Neural progenitor cell (in vitro differentiated cells): ENCODE measurements at regions not wholly inside any gene's neighbourhood (a gene's known extent, or its start where the extent isn't known, plus 50 kb on each side); places are given as distances from the start of the nearest gene placed in this dataset.

ENCODE experiments used
- DNase-seq: peaks from one replicate; pipeline ENCODE4 v3.0.0-alpha.2; 2016; ENCODE audit warnings: low spot score
- H2AFZ ChIP-seq: fragments of 200-600 bp; sonication (generic); replicated peaks from 2 replicates; pipeline ENCODE4 v1.6.1; 2016; ENCODE audit warnings: antibody characterized with exemption
- H3F3A ChIP-seq: fragments of 200-600 bp; sonication (generic); 2 replicates; pipeline ENCODE4 v1.6.1; 2016; ENCODE audit warnings: antibody characterized with exemption, low read depth
- H3K27ac ChIP-seq: fragments of 200-600 bp; sonication (generic); 2 replicates; pipeline ENCODE4 v1.5.1; 2016; ENCODE audit warnings: mild to moderate bottlenecking
- H3K27me3 ChIP-seq: fragments of 200-600 bp; sonication (generic); 2 replicates; pipeline ENCODE4 v1.6.1; 2016; ENCODE audit warnings: mild to moderate bottlenecking, moderate library complexity
- H3K36me3 ChIP-seq: fragments of 200-600 bp; sonication (generic); 2 replicates; pipeline ENCODE4 v1.5.1; 2016
- H3K4me1 ChIP-seq: fragments of 200-600 bp; sonication (generic); 2 replicates; pipeline ENCODE4 v1.6.1; 2016; ENCODE audit warnings: mixed run types
- H3K4me2 ChIP-seq: fragments of 200-600 bp; sonication (generic); 2 replicates; pipeline ENCODE4 v1.6.1; 2016
- H3K4me3 ChIP-seq: fragments of 200-600 bp; sonication (generic); 2 replicates; pipeline ENCODE4 v1.5.1; 2016
- H3K79me2 ChIP-seq: fragments of 200-600 bp; sonication (generic); 2 replicates; pipeline ENCODE4 v1.6.1; 2016; ENCODE audit warnings: low read depth
- H3K9ac ChIP-seq: fragments of 200-600 bp; sonication (generic); 2 replicates; pipeline ENCODE4 v1.6.1; 2016
- H3K9me3 ChIP-seq: fragments of 200-600 bp; sonication (generic); 2 replicates; pipeline ENCODE4 v1.5.1; 2016; ENCODE audit warnings: low read depth
- H4K20me1 ChIP-seq: fragments of 200-600 bp; sonication (generic); 2 replicates; pipeline ENCODE4 v1.6.1; 2016; ENCODE audit warnings: low read depth
- H3K27ac Mint-ChIP-seq: 3 replicates; pipeline ENCODE4 v1.8.0; 2021; ENCODE audit warnings: mixed read lengths
- H3K27me3 Mint-ChIP-seq: 2 replicates; pipeline ENCODE4 v1.8.0; 2022; ENCODE audit warnings: low read depth, mild to moderate bottlenecking, inconsistent platforms, moderate library complexity, mixed read lengths; ENCODE audit not compliant: insufficient read depth
- H3K36me3 Mint-ChIP-seq: 3 replicates; pipeline ENCODE4 v1.8.0; 2021; ENCODE audit warnings: mixed read lengths
- H3K4me1 Mint-ChIP-seq: 3 replicates; pipeline ENCODE4 v1.8.0; 2021; ENCODE audit warnings: mixed read lengths
- H3K4me3 Mint-ChIP-seq: 3 replicates; pipeline ENCODE4 v1.8.0; 2021; ENCODE audit warnings: mild to moderate bottlenecking, moderate library complexity, mixed read lengths
- H3K9me3 Mint-ChIP-seq: 3 replicates; pipeline ENCODE4 v1.8.0; 2020; ENCODE audit warnings: mixed read lengths
- EZH2 ChIP-seq: fragments of 200-600 bp; sonication (generic); IDR thresholded peaks from 2 replicates; pipeline ENCODE4 v1.6.1; 2017; ENCODE audit warnings: antibody characterized with exemption, mild to moderate bottlenecking, moderate library complexity
- EZH2phosphoT487 ChIP-seq: fragments of 200-600 bp; sonication (generic); IDR thresholded peaks from 2 replicates; pipeline ENCODE4 v1.6.1; 2017; ENCODE audit warnings: antibody characterized with exemption
- TF ChIP-seq, protein P1 (sequence below): fragments of 200-600 bp; sonication (generic); IDR thresholded peaks from 2 replicates; pipeline ENCODE4 v1.5.1; 2017; ENCODE audit warnings: antibody characterized with exemption, mild to moderate bottlenecking

GRCh38 chr3:163582967-163583366, 1495.3 kb downstream of the SI start:
- H3K9me3 Mint-ChIP-seq: peaks cover 6% of the 10 kb centered on the region

DNA sequence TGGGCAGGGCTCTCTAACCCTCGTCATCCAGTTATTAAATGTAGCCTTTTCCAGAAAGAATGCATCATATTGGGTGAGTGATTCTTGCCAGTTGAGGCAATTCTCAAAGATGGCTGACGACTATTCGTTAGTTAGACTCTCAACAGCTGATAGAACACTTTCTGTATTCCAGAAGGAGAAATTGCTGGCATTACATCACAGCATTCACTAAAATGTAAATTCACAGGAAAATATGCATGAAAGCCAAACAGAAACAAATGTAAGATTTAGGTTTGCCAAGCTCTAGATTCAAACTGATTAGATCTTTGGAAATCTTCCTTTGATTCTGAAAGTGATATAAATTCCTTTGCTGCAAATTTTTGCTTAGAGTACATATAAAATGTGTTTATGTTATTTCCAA, 1501.0 kb downstream of the SI start:
- H3K27me3 ChIP-seq: no peaks in the 10 kb centered on the region
- H3K9ac ChIP-seq: no peak overlapping the region
- H3K27me3 Mint-ChIP-seq: no peaks in the 10 kb centered on the region
- no peak overlapping the region for H3K27ac Mint-ChIP-seq
- no peak overlapping the region for H3K4me2 ChIP-seq
- no peaks in the 10 kb centered on the region for H3K4me1 Mint-ChIP-seq
- no peaks in the 10 kb centered on the region for H3K36me3 ChIP-seq
- no peaks in the 10 kb centered on the region for H3F3A ChIP-seq
- no peak overlapping the region for H3K4me3 Mint-ChIP-seq
- H3K9me3 Mint-ChIP-seq: no peaks in the 10 kb centered on the region
- no peaks in the 10 kb centered on the region for H3K9me3 ChIP-seq
- DNase-seq: no peak
- no peak overlapping the region for H2AFZ ChIP-seq
- no peaks in the 10 kb centered on the region for H3K36me3 Mint-ChIP-seq
- H3K79me2 ChIP-seq: no peaks in the 10 kb centered on the region
- no peaks in the 10 kb centered on the region for H4K20me1 ChIP-seq
- TF ChIP-seq EZH2 (no peak), EZH2phosphoT487 (no peak)
- TF ChIP-seq, protein P1, sequence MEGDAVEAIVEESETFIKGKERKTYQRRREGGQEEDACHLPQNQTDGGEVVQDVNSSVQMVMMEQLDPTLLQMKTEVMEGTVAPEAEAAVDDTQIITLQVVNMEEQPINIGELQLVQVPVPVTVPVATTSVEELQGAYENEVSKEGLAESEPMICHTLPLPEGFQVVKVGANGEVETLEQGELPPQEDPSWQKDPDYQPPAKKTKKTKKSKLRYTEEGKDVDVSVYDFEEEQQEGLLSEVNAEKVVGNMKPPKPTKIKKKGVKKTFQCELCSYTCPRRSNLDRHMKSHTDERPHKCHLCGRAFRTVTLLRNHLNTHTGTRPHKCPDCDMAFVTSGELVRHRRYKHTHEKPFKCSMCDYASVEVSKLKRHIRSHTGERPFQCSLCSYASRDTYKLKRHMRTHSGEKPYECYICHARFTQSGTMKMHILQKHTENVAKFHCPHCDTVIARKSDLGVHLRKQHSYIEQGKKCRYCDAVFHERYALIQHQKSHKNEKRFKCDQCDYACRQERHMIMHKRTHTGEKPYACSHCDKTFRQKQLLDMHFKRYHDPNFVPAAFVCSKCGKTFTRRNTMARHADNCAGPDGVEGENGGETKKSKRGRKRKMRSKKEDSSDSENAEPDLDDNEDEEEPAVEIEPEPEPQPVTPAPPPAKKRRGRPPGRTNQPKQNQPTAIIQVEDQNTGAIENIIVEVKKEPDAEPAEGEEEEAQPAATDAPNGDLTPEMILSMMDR: no peak
- H3K4me3 ChIP-seq: no peak overlapping the region
- H3K27ac ChIP-seq: no peak overlapping the region
- H3K4me1 ChIP-seq: no peaks in the 10 kb centered on the region

More at GRCh38 chr3:163582967-163583366, 1495.3 kb downstream of the SI start:
- no peak overlapping the region for H3K4me2 ChIP-seq
- H3K27ac Mint-ChIP-seq: no peak overlapping the region
- no peak overlapping the region for H2AFZ ChIP-seq
- TF ChIP-seq EZH2 (no peak), EZH2phosphoT487 (no peak)
- TF ChIP-seq, protein P1: no peak
- H3K36me3 ChIP-seq: no peaks in the 10 kb centered on the region
- H3K4me3 Mint-ChIP-seq: no peak overlapping the region
- H4K20me1 ChIP-seq: no peaks in the 10 kb centered on the region
- no peaks in the 10 kb centered on the region for H3K27me3 ChIP-seq
- DNase-seq: no peak
- no peaks in the 10 kb centered on the region for H3F3A ChIP-seq
- no peak overlapping the region for H3K4me3 ChIP-seq
- H3K27ac ChIP-seq: no peak overlapping the region
- no peaks in the 10 kb centered on the region for H3K4me1 ChIP-seq
- H3K27me3 Mint-ChIP-seq: no peaks in the 10 kb centered on the region
- no peaks in the 10 kb centered on the region for H3K4me1 Mint-ChIP-seq
- H3K36me3 Mint-ChIP-seq: no peaks in the 10 kb centered on the region
- no peaks in the 10 kb centered on the region for H3K79me2 ChIP-seq
- no peaks in the 10 kb centered on the region for H3K9me3 ChIP-seq
- no peak overlapping the region for H3K9ac ChIP-seq

- TF ChIP-seq, protein P1: no peak
- no peak for TF ChIP-seq EZH2phosphoT487
- TF ChIP-seq EZH2: no peak
Measured at GRCh38 chr3:163576314-163576713, 1502.0 kb downstream of the SI start.

DNA sequence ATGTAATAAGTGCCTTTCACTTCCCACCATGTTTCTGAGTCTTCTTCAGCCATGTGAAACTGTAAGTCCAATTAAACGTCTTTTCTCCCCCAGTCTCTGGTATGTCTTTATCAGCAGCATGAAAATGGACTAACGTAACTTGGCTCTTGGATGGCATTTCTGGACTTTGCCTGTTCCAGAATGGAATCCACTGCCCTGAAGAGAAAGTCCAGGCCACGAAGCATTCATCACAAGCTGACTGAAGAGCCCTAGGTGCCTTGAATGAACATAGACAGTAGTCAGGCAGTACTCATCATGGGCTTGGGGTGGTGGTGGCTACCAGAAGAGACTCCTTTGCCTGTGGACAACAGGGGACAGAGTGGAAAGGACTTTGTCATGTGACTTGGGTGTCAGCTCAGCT, 1505.0 kb downstream of the SI start:
- Histone ChIP-seq H3F3A (no peaks in the 10 kb centered on the region), H3K27me3 (no peaks in the 10 kb centered on the region), H3K9ac (no peak overlapping the region), H3K79me2 (no peaks in the 10 kb centered on the region), H4K20me1 (no peaks in the 10 kb centered on the region), H3K27ac (no peak overlapping the region), H3K36me3 (no peaks in the 10 kb centered on the region), H3K4me3 (no peak overlapping the region), H3K4me1 (no peaks in the 10 kb centered on the region), H2AFZ (no peak overlapping the region), H3K9me3 (no peaks in the 10 kb centered on the region), H3K4me2 (no peak overlapping the region)
- H3K36me3 Mint-ChIP-seq: no peaks in the 10 kb centered on the region
- H3K9me3 Mint-ChIP-seq: peaks cover 10% of the 10 kb centered on the region
- no peak overlapping the region for H3K4me3 Mint-ChIP-seq
- TF ChIP-seq EZH2phosphoT487 (no peak), EZH2 (no peak)
- TF ChIP-seq, protein P1: no peak
- no peak overlapping the region for H3K27ac Mint-ChIP-seq
- no peaks in the 10 kb centered on the region for H3K27me3 Mint-ChIP-seq
- no peak for DNase-seq
- no peaks in the 10 kb centered on the region for H3K4me1 Mint-ChIP-seq

More at GRCh38 chr3:163576314-163576713, 1502.0 kb downstream of the SI start:
- H3K9me3 ChIP-seq: no peaks in the 10 kb centered on the region
- H3K27ac Mint-ChIP-seq: no peak overlapping the region
- H3K9ac ChIP-seq: no peak overlapping the region
- no peak overlapping the region for H2AFZ ChIP-seq
- H3F3A ChIP-seq: no peaks in the 10 kb centered on the region
- H3K27me3 Mint-ChIP-seq: no peaks in the 10 kb centered on the region
- H3K36me3 ChIP-seq: no peaks in the 10 kb centered on the region
- H3K4me1 ChIP-seq: no peaks in the 10 kb centered on the region
- H3K27me3 ChIP-seq: no peaks in the 10 kb centered on the region
- no peak overlapping the region for H3K4me3 ChIP-seq
- no peak overlapping the region for H3K4me3 Mint-ChIP-seq
- H3K36me3 Mint-ChIP-seq: no peaks in the 10 kb centered on the region
- no peaks in the 10 kb centered on the region for H3K79me2 ChIP-seq
- no peaks in the 10 kb centered on the region for H4K20me1 ChIP-seq
- H3K4me1 Mint-ChIP-seq: no peaks in the 10 kb centered on the region
- no peak for DNase-seq
- peaks cover 5% of the 10 kb centered on the region for H3K9me3 Mint-ChIP-seq
- H3K4me2 ChIP-seq: no peak overlapping the region
- H3K27ac ChIP-seq: no peak overlapping the region
